CD4-positive, CD25-positive, alpha-beta regulatory T cell (primary cell): ENCODE measurements at regions not wholly inside any gene's neighbourhood (a gene's known extent, or its start where the extent isn't known, plus 50 kb on each side); places are given as distances from the start of the nearest gene placed in this dataset.
"Not testable (repeated sequence)": the region's sequence is repeated elsewhere in the genome, so short reads cannot be mapped to it uniquely, and the experiment has no call there.

Experiments
- ATAC-seq, 2 donors: fragments of 150-1000 bp; cut with Tn5 transposase; one replicate each; pipeline ENCODE4 v1.10.0; 2021; ENCODE audit warnings: low read depth in 2 of 2, moderate number of reproducible peaks in 2 of 2, moderate library complexity in 1 of 2
- DNase-seq, 3 donors: peaks; one replicate each; pipeline versions ENCODE4 v3.0.0 to v3.0.0-alpha.2; 2012 to 2022; ENCODE audit warnings: mixed read lengths in 1 of 3
- H3K27ac ChIP-seq: one replicate; pipeline ENCODE4 v1.7.0; 2013; ENCODE audit warnings: mild to moderate bottlenecking, low read length; ENCODE audit not compliant: insufficient read depth, poor library complexity, severe bottlenecking
- H3K27me3 ChIP-seq: one replicate; pipeline ENCODE4 v1.7.0; 2013; ENCODE audit warnings: low read length; ENCODE audit not compliant: control insufficient read depth, insufficient read depth
- H3K36me3 ChIP-seq: one replicate; pipeline ENCODE4 v1.7.0; 2013; ENCODE audit warnings: mild to moderate bottlenecking, low read length, moderate library complexity; ENCODE audit not compliant: control insufficient read depth, insufficient read depth
- H3K4me1 ChIP-seq: 2 replicates; pipeline ENCODE4 v1.7.0; 2013; ENCODE audit warnings: mild to moderate bottlenecking, low read length; ENCODE audit not compliant: insufficient read depth, control insufficient read depth, poor library complexity, severe bottlenecking
- H3K4me3 ChIP-seq: one replicate; pipeline ENCODE4 v1.7.0; 2013; ENCODE audit warnings: low read depth, mild to moderate bottlenecking, low read length, moderate library complexity
- H3K9me3 ChIP-seq, 2 experiments: 1 replicate in 1 of 2; 2 replicates in 1 of 2; pipeline ENCODE4 v1.7.0; 2013; ENCODE audit warnings: low read length in 2 of 2, mild to moderate bottlenecking in 1 of 2, moderate library complexity in 1 of 2; ENCODE audit not compliant: control insufficient read depth in 2 of 2
- H3K27ac Mint-ChIP-seq, 3 donors: one replicate each; pipeline ENCODE4 v1.8.0; 2020 to 2022; ENCODE audit warnings: mild to moderate bottlenecking in 3 of 3, mixed read lengths in 3 of 3, moderate library complexity in 2 of 3
- H3K27me3 Mint-ChIP-seq: one replicate; pipeline ENCODE4 v1.8.0; 2022; ENCODE audit warnings: mild to moderate bottlenecking, mixed read lengths
- H3K36me3 Mint-ChIP-seq: one replicate; pipeline ENCODE4 v1.8.0; 2020; ENCODE audit warnings: mixed read lengths
- H3K4me1 Mint-ChIP-seq, 4 donors: one replicate each; pipeline ENCODE4 v1.8.0; 2020 to 2022; ENCODE audit warnings: mixed read lengths in 4 of 4, mild to moderate bottlenecking in 1 of 4
- H3K4me3 Mint-ChIP-seq, 4 donors: one replicate each; pipeline ENCODE4 v1.8.0; 2020 to 2022; ENCODE audit warnings: mild to moderate bottlenecking in 4 of 4, mixed read lengths in 4 of 4, moderate library complexity in 3 of 4
- H3K9me3 Mint-ChIP-seq, 7 donors: one replicate each; pipeline ENCODE4 v1.8.0; 2020 to 2022; ENCODE audit warnings: mixed read lengths in 7 of 7, mild to moderate bottlenecking in 3 of 7, moderate library complexity in 2 of 7

DNA sequence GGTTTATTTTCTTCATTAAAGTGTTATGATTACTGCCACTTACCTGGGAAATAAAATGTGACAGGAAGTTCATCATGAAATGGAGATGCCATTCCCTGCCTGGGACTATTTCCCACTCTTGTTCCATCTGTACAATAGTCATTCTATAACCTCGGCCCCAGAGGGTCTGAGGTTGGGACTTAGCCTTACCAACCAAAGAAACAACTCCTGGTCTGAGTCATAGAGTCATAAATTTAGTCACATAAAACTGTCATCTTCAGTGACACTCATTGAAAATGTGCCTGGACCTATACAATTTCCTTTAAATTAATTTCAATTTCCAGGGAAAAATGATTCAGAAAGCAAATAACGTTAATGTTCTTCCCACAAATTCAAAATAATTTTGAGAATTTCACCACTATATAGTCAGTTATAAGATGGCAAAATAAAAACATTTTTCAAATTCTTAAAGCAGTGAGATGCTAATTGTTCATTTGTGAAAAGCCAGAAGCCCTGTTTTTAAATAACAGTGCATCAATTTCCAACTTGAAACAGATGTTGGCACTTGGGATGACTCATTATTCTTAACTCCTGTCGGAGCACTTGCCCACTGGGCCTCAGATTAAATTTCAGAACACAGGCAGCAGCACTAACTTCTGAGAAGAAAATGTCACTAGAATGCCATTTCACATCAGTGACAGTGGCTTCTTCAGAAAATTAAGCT is 201.2 kb upstream of the SMLR1 start:
- Mint-ChIP-seq H3K4me1 (peaks cover 0 to 29% (median 4%) of the 10 kb centered on the region in 4 donors), H3K36me3 (no peaks in the 10 kb centered on the region), H3K4me3 (no peak overlapping the region), H3K9me3 (peaks cover 0 to 10% (median 1%) of the 10 kb centered on the region in 7 donors), H3K27me3 (no peaks in the 10 kb centered on the region), H3K27ac (no peak overlapping the region)
- ATAC-seq (no peak), DNase-seq (peak in 1 of 3 donors; percentile 40)
- H3K9me3 ChIP-seq: no peaks in the 10 kb centered on the region
- no peak overlapping the region for H3K27ac ChIP-seq
- no peaks in the 10 kb centered on the region for H3K36me3 ChIP-seq
- H3K4me3 ChIP-seq: no peak overlapping the region
- H3K27me3 ChIP-seq: no peaks in the 10 kb centered on the region
- peaks cover 3% of the 10 kb centered on the region for H3K4me1 ChIP-seq

DNA sequence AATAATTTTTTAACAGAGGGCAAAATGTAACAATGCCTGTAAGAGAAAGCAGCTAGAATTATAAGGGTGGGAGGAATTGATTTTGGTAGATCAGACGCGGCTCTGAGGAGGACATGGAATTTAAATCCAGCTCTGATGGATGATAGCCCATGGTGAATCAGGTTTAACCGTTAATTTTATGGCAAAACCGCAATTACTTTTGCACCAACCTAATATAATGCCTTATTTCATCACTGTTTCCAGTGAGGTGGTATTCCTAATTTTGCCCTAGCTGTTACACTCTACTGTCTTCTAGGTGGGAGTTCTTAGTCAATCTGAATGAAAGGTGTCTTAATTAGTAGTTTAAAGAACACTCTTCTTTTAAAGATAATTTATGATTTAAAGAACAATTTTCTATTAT is 198.3 kb upstream of the SMLR1 start:
- Histone ChIP-seq H3K27me3 (no peaks in the 10 kb centered on the region), H3K4me3 (no peak overlapping the region), H3K36me3 (no peaks in the 10 kb centered on the region), H3K9me3 (no peaks in the 10 kb centered on the region), H3K27ac (no peak overlapping the region), H3K4me1 (peaks cover 3% of the 10 kb centered on the region)
- no peaks in the 10 kb centered on the region for H3K9me3 Mint-ChIP-seq
- no peak overlapping the region for H3K27ac Mint-ChIP-seq
- no peaks in the 10 kb centered on the region for H3K27me3 Mint-ChIP-seq
- H3K4me3 Mint-ChIP-seq: no peak overlapping the region
- peaks cover 0 to 18% (median 4%) of the 10 kb centered on the region in 4 donors for H3K4me1 Mint-ChIP-seq
- ATAC-seq (no peak), DNase-seq (no peak)
- no peaks in the 10 kb centered on the region for H3K36me3 Mint-ChIP-seq

GRCh38 chr6:130629640-130630039 is 197.6 kb upstream of the SMLR1 start:
- no peak for ATAC-seq
- Histone ChIP-seq H3K9me3 (no peaks in the 10 kb centered on the region), H3K27me3 (no peaks in the 10 kb centered on the region), H3K4me3 (no peak overlapping the region), H3K27ac (no peak overlapping the region), H3K4me1 (no peaks in the 10 kb centered on the region), H3K36me3 (no peaks in the 10 kb centered on the region)
- Mint-ChIP-seq H3K9me3 (no peaks in the 10 kb centered on the region), H3K4me3 (no peak overlapping the region), H3K27me3 (no peaks in the 10 kb centered on the region), H3K27ac (no peak overlapping the region), H3K36me3 (no peaks in the 10 kb centered on the region), H3K4me1 (peaks cover 0 to 10% (median 1%) of the 10 kb centered on the region in 4 donors)
- DNase-seq: no peak

GRCh38 chr6:130632277-130632676 is 194.9 kb upstream of the SMLR1 start:
- ATAC-seq: no peak

GRCh38 chr6:130632897-130633296 is 194.3 kb upstream of the SMLR1 start:
- no peak overlapping the region for H3K4me3 ChIP-seq
- no peak overlapping the region for H3K27ac Mint-ChIP-seq
- H3K9me3 ChIP-seq: no peaks in the 10 kb centered on the region
- H3K4me3 Mint-ChIP-seq: no peak overlapping the region
- DNase-seq (no peak), ATAC-seq (no peak)
- peaks cover 0 to 2% (median 0%) of the 10 kb centered on the region in 4 donors for H3K4me1 Mint-ChIP-seq
- no peaks in the 10 kb centered on the region for H3K27me3 Mint-ChIP-seq
- H3K36me3 ChIP-seq: no peaks in the 10 kb centered on the region
- H3K27ac ChIP-seq: no peak overlapping the region
- no peaks in the 10 kb centered on the region for H3K27me3 ChIP-seq
- no peaks in the 10 kb centered on the region for H3K4me1 ChIP-seq
- H3K36me3 Mint-ChIP-seq: no peaks in the 10 kb centered on the region
- peaks cover 0 to 7% (median 2%) of the 10 kb centered on the region in 7 donors for H3K9me3 Mint-ChIP-seq

More at GRCh38 chr6:130632277-130632676, 194.9 kb upstream of the SMLR1 start:
- no peak overlapping the region for H3K27ac ChIP-seq
- no peaks in the 10 kb centered on the region for H3K27me3 ChIP-seq
- H3K27me3 Mint-ChIP-seq: no peaks in the 10 kb centered on the region
- no peaks in the 10 kb centered on the region for H3K36me3 Mint-ChIP-seq
- peaks cover 0 to 7% (median 2%) of the 10 kb centered on the region in 7 donors for H3K9me3 Mint-ChIP-seq
- no peak overlapping the region for H3K4me3 Mint-ChIP-seq
- DNase-seq: no peak
- no peaks in the 10 kb centered on the region for H3K36me3 ChIP-seq
- no peaks in the 10 kb centered on the region for H3K9me3 ChIP-seq
- H3K4me1 Mint-ChIP-seq: peaks cover 0 to 2% (median 0%) of the 10 kb centered on the region in 4 donors
- no peaks in the 10 kb centered on the region for H3K4me1 ChIP-seq
- no peak overlapping the region for H3K27ac Mint-ChIP-seq
- no peak overlapping the region for H3K4me3 ChIP-seq

DNA sequence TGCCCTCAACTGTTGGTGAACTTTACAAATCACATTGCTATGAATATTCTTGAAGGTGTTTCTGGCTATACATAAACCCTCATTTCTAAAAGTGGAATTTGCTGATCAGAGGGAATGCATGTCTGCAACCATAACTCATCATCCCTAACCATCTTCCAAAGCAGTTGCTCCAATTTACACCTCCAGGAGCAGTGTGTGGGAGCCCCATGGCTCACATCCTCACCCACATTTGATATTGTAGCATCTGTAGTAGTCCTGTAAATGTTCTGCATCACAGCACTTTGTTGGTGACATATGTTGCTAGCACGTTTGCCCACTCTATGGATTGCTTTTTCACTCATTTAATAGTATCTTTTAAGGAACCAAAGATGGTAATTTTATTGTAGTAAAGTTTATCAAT is 183.8 kb upstream of the SMLR1 start:
- no peak for ATAC-seq
- H3K9me3 Mint-ChIP-seq: peaks cover 2 to 28% (median 7%) of the 10 kb centered on the region in 7 donors

DNA sequence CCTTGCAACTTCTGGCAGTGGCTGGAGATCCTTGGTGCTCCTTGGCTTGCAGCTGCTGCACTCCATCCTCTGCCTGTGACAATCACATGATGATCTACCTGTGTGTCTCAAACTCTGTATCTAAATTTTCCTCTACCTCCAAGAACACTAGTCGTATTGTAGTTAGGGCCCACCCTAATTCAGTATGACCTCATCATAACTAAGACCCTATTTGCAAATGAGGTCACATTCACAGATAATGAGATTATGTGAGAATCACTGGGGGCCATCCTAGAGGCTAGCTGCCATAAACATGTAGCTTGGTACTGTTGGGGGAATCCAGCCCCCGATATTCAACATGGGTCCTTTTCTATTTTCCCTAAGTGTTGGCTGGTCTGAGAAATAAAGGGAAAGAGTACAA is 183.0 kb upstream of the SMLR1 start:
- Mint-ChIP-seq H3K36me3 (no peaks in the 10 kb centered on the region), H3K4me1 (peaks cover 0 to 5% (median under 1%) of the 10 kb centered on the region in 4 donors), H3K4me3 (no peak overlapping the region), H3K27me3 (peaks cover 3% of the 10 kb centered on the region), H3K27ac (no peak overlapping the region), H3K9me3 (peaks cover 0 to 22% (median 7%) of the 10 kb centered on the region in 7 donors)
- no peak for ATAC-seq
- no peaks in the 10 kb centered on the region for H3K36me3 ChIP-seq
- DNase-seq: no peak
- H3K27ac ChIP-seq: no peak overlapping the region
- H3K27me3 ChIP-seq: no peaks in the 10 kb centered on the region
- H3K4me1 ChIP-seq: no peaks in the 10 kb centered on the region
- peaks cover 0 to 12% of the 10 kb centered on the region in 2 experiments for H3K9me3 ChIP-seq
- H3K4me3 ChIP-seq: no peak overlapping the region

More for the DNA sequence above, 183.8 kb upstream of the SMLR1 start:
- Mint-ChIP-seq H3K27me3 (no peaks in the 10 kb centered on the region), H3K4me3 (no peak overlapping the region), H3K36me3 (no peaks in the 10 kb centered on the region), H3K27ac (no peak overlapping the region), H3K4me1 (peaks cover 0 to 6% (median under 1%) of the 10 kb centered on the region in 4 donors)
- Histone ChIP-seq H3K27me3 (no peaks in the 10 kb centered on the region), H3K9me3 (peaks cover 0 to 12% of the 10 kb centered on the region in 2 experiments), H3K4me3 (no peak overlapping the region), H3K36me3 (no peaks in the 10 kb centered on the region), H3K4me1 (no peaks in the 10 kb centered on the region), H3K27ac (no peak overlapping the region)
- no peak for DNase-seq

DNA sequence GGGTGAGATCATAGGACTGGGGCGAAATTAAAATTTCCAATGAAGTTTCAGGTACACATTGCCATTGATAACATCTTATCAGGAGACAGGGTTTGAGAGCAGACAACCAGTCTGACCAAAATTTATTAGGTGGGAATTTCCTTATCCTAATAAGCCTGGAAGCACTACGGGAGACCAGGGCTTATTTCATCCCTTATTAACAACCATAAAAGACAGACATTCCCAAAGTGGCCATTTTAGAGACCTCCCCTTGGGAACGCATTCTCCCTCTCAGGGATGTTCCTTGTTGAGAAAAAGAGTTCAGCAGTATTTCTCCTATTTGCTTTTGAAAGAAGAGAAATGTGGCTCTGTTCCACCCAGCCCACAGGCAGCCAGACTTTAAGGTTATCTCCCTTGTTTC is 182.4 kb upstream of the SMLR1 start:
- H3K4me3 Mint-ChIP-seq, H3K27ac Mint-ChIP-seq, ATAC-seq, H3K4me3 ChIP-seq, H3K27ac ChIP-seq, DNase-seq, H3K4me1 ChIP-seq, H3K36me3 ChIP-seq, H3K4me1 Mint-ChIP-seq, H3K36me3 Mint-ChIP-seq, H3K27me3 Mint-ChIP-seq, H3K27me3 ChIP-seq: not testable (repeated sequence)
- H3K9me3 ChIP-seq: peaks cover 0 to 12% of the 10 kb centered on the region in 2 experiments
- peaks cover 0 to 22% (median 3%) of the 10 kb centered on the region in 7 donors for H3K9me3 Mint-ChIP-seq
